ENCODE measurements at regions not wholly inside any gene's neighbourhood (a gene's known extent, or its start where the extent isn't known, plus 50 kb on each side); places are given as distances from the start of the nearest gene placed in this dataset.

DNA sequence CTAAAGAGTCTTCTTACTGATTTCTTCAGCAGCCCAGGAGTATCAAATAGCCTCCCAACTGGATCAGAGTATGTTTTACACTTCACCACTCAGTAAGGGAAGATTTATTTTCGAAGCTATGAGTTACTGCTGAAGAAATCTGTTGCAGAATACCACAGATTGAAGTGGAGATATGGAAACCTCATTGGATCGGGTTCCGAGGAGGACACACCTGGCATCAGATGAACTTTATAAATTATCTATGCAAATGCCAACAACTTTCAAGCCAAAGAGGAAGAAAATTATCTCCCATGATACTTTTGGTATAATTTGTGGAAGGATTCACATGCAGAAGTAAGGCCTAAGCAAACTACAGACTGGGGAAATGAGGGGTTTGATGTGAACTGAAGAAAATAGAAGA lies 515.9 kb upstream of the NDST4 start:
- TF ChIP-seq RAD21 (IDR thresholded peaks at IDR 0.05; ENCODE audit: low read length) (no peak), SMC3 (IDR thresholded peaks at IDR 0.05; ENCODE audit: low read depth, low read length) (no peak), MXI1 (IDR thresholded peaks at IDR 0.05; ENCODE audit: borderline replicate concordance, low read depth, low read length) (no peak), MAZ (IDR thresholded peaks at IDR 0.05; ENCODE audit: borderline replicate concordance, low read depth, low read length) (no peak), POLR2A (IDR thresholded peaks at IDR 0.05; ENCODE audit: low read depth, low read length) (no peak), RFX5 (IDR thresholded peaks at IDR 0.05; ENCODE audit: low read depth, low read length) (no peak), NFE2L2 (IDR thresholded peaks at IDR 0.05; ENCODE audit: low read depth, low read length) (no peak)
- TF ChIP-seq, protein P1, sequence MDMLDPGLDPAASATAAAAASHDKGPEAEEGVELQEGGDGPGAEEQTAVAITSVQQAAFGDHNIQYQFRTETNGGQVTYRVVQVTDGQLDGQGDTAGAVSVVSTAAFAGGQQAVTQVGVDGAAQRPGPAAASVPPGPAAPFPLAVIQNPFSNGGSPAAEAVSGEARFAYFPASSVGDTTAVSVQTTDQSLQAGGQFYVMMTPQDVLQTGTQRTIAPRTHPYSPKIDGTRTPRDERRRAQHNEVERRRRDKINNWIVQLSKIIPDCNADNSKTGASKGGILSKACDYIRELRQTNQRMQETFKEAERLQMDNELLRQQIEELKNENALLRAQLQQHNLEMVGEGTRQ (IDR thresholded peaks at IDR 0.05; ENCODE audit: low read depth, low read length) = no peak
- TF ChIP-seq, protein P2, sequence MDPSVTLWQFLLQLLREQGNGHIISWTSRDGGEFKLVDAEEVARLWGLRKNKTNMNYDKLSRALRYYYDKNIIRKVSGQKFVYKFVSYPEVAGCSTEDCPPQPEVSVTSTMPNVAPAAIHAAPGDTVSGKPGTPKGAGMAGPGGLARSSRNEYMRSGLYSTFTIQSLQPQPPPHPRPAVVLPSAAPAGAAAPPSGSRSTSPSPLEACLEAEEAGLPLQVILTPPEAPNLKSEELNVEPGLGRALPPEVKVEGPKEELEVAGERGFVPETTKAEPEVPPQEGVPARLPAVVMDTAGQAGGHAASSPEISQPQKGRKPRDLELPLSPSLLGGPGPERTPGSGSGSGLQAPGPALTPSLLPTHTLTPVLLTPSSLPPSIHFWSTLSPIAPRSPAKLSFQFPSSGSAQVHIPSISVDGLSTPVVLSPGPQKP (IDR thresholded peaks at IDR 0.05; ENCODE audit: borderline replicate concordance, low read depth, low read length) = no peak
- no peak overlapping the region for H3K23ac ChIP-seq (ENCODE audit: low read depth, low read length)
- H3K36me3 ChIP-seq (ENCODE audit: control insufficient read depth, insufficient read depth, low read length) = no peaks in the 10 kb centered on the region
- no peak overlapping the region for H2AK5ac ChIP-seq (ENCODE audit: low read depth, low read length)
- H2AK9ac ChIP-seq (replicated peaks; ENCODE audit: low read depth, low read length, poor library complexity) = no peak overlapping the region
- H2BK120ac ChIP-seq (ENCODE audit: low read depth, low read length) = no peak overlapping the region
- no peak overlapping the region for H3K4me3 ChIP-seq (ENCODE audit: insufficient read depth, low read depth, low read length)
- in situ Hi-C loops (cut with MboI; ENCODE audit: low sequenced_read_pairs) = no loop called here
- H3K14ac ChIP-seq (replicated peaks; ENCODE audit: low read depth, low read length) = no peak overlapping the region
- no peak overlapping the region for H3K18ac ChIP-seq (ENCODE audit: low read depth, low read length)
- no peak overlapping the region for H3K56ac ChIP-seq (ENCODE audit: extremely low read depth, insufficient read depth, low read length)
- H4K20me1 ChIP-seq (ENCODE audit: insufficient read depth, low read length) = no peaks in the 10 kb centered on the region
- no peaks in the 10 kb centered on the region for H3K4me1 ChIP-seq (ENCODE audit: control insufficient read depth, insufficient read depth, low read length)
- POLR2A ChIA-PET (ENCODE audit: unreplicated experiment) = no interaction called here
- H4K8ac ChIP-seq (ENCODE audit: low read depth in 2 of 2, low read length in 2 of 2) = no peak overlapping the region
- no TSS peak for BruUV-seq (replicated peaks)
- intact Hi-C loops (cut with micrococcal nuclease) = no loop called here
- H3K27ac ChIP-seq (ENCODE audit: insufficient read depth, low read length) = no peak overlapping the region
- no peak overlapping the region for H2BK5ac ChIP-seq (ENCODE audit: low read depth, low read length, poor library complexity, severe bottlenecking)
- H2BK15ac ChIP-seq (ENCODE audit: low read depth, low read length) = no peak overlapping the region
- no peak overlapping the region for H3K4ac ChIP-seq (ENCODE audit: low read depth, low read length)
- H3K9ac ChIP-seq (ENCODE audit: low read depth, low read length) = no peak overlapping the region
- no peaks in the 10 kb centered on the region for H3K27me3 ChIP-seq (ENCODE audit: control insufficient read depth, insufficient read depth, low read length)
- WGBS, 2 experiments (ENCODE audit: extremely low coverage in 2 of 2, insufficient read length in 1 of 2) = no CpG with 5 or more reads among the region's 3 CpGs
- peaks cover 3% of the 10 kb centered on the region for H3K9me3 ChIP-seq (ENCODE audit: control insufficient read depth, insufficient read depth, low read length)
- dilution Hi-C loops (cut with HindIII; ENCODE audit: low sequenced_read_pairs, unreplicated experiment) = no loop called here
- no peak for DNase-seq
- ATAC-seq (ENCODE audit: low read depth) = no peak
- H3K79me1 ChIP-seq (ENCODE audit: low read depth in 1 of 2, low read length in 2 of 2) = no peaks in the 10 kb centered on the region
- CTCF ChIA-PET = no interaction called here
- H3K4me2 ChIP-seq (ENCODE audit: low read depth, low read length) = no peak overlapping the region
- H2BK20ac ChIP-seq (ENCODE audit: low read depth, low read length) = no peak overlapping the region
- H2AFZ ChIP-seq (replicated peaks; ENCODE audit: low read length, poor library complexity) = no peak overlapping the region
- H3K9me1 ChIP-seq (ENCODE audit: insufficient read depth, low read length) = no peaks in the 10 kb centered on the region
- no peak overlapping the region for H4K5ac ChIP-seq (ENCODE audit: low read depth, low read length)
- H4K91ac ChIP-seq (ENCODE audit: insufficient read depth, low read depth, low read length) = no peak overlapping the region

Data from IMR-90 (cell line).